ENCODE measurements at regions not wholly inside any gene's neighbourhood (a gene's known extent, or its start where the extent isn't known, plus 50 kb on each side); places are given as distances from the start of the nearest gene placed in this dataset.

DNA sequence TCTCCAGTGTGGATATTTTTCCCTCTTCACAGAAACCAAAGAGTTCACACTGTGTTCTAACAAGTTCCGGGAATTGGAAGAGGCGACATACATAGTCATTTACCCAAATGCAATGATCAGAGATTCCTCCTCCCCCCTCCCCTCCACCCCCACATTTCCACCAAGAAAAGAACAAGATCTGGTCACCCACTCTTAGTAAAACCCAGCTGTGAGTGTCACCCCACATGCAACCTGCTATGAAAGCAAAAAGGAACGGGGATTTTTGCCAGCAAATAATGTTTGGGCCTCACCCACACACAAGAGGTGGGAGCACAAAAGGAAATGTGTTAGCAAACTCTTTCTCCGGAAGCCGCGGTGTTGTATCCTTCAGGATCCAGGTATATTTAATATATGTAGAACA lies 745.0 kb upstream of the AUTS2 start:
- no peak for TF ChIP-seq ZNF114 (tag by site-specific recombination; IDR thresholded peaks at IDR 0.05)
- no peak for TF ChIP-seq ZNF580 (tag by site-specific recombination; IDR thresholded peaks at IDR 0.05)
- TF ChIP-seq ZNF704 (tag by site-specific recombination; IDR thresholded peaks at IDR 0.05) = no peak
- no peak for TF ChIP-seq PATZ1 (tag by site-specific recombination; IDR thresholded peaks at IDR 0.05)
- no peak for TF ChIP-seq CTCF (tag by site-specific recombination; IDR thresholded peaks at IDR 0.05)
- no peak for TF ChIP-seq ZNF2 (tag by site-specific recombination; IDR thresholded peaks at IDR 0.05)
- TF ChIP-seq ZFP3 (tag by site-specific recombination; IDR thresholded peaks at IDR 0.05; ENCODE audit: low read depth) = no peak
- no peak for TF ChIP-seq ZNF132 (tag by site-specific recombination; IDR thresholded peaks at IDR 0.05; ENCODE audit: borderline replicate concordance)
- TF ChIP-seq MYNN (tag by site-specific recombination; IDR thresholded peaks at IDR 0.05; ENCODE audit: borderline replicate concordance) = no peak
- TF ChIP-seq GLI4 (tag by site-specific recombination; IDR thresholded peaks at IDR 0.05) = no peak
- TF ChIP-seq TCF7L2 (IDR thresholded peaks at IDR 0.05; ENCODE audit: borderline replicate concordance, low read depth, low read length) = no peak
- TF ChIP-seq ZBTB11 (tag by site-specific recombination; conservative IDR thresholded peaks at IDR 0.05; ENCODE audit: low read depth) = no peak

All from HEK293 (cell line).